H9 (cell line): ENCODE measurements at regions not wholly inside any gene's neighbourhood (a gene's known extent, or its start where the extent isn't known, plus 50 kb on each side); places are given as distances from the start of the nearest gene placed in this dataset.

Source experiments
- DNase-seq: peaks from one replicate; pipeline ENCODE4 v3.0.0-alpha.2; 2017
- H2AFZ ChIP-seq: one replicate; pipeline ENCODE4 v1.6.1; 2013; ENCODE audit warnings: mild to moderate bottlenecking, low read length, control low read depth, moderate library complexity
- H2AK5ac ChIP-seq: 2 replicates; pipeline ENCODE4 v1.6.1; 2013; ENCODE audit warnings: low read length, control low read depth, mixed read lengths; ENCODE audit not compliant: insufficient read length
- H2BK120ac ChIP-seq: one replicate; pipeline ENCODE4 v1.6.1; 2013; ENCODE audit warnings: low read depth, mild to moderate bottlenecking, low read length, control low read depth, inconsistent platforms; ENCODE audit not compliant: poor library complexity, severe bottlenecking
- H2BK12ac ChIP-seq: 2 replicates; pipeline ENCODE4 v1.6.1; 2013; ENCODE audit warnings: low read length, control low read depth, mixed read lengths, low read depth; ENCODE audit not compliant: insufficient read length
- H2BK15ac ChIP-seq: 2 replicates; pipeline ENCODE4 v1.6.1; 2013; ENCODE audit warnings: low read depth, low read length, control low read depth
- H2BK20ac ChIP-seq: one replicate; pipeline ENCODE4 v1.6.1; 2013; ENCODE audit warnings: low read depth, mild to moderate bottlenecking, low read length, control low read depth, inconsistent platforms; ENCODE audit not compliant: poor library complexity, severe bottlenecking
- H2BK5ac ChIP-seq: 2 replicates; pipeline ENCODE4 v1.6.1; 2013; ENCODE audit warnings: low read length, control low read depth, mixed read lengths; ENCODE audit not compliant: insufficient read length
- H3K14ac ChIP-seq: 2 replicates; pipeline ENCODE4 v1.6.1; 2013; ENCODE audit warnings: low read length, control low read depth; ENCODE audit not compliant: insufficient read depth
- H3K18ac ChIP-seq: 2 replicates; pipeline ENCODE4 v1.6.1; 2013; ENCODE audit warnings: low read depth, mild to moderate bottlenecking, mixed read lengths, low read length, control low read depth; ENCODE audit not compliant: insufficient read length
- H3K23ac ChIP-seq: 2 replicates; pipeline ENCODE4 v1.6.1; 2013; ENCODE audit warnings: low read length, control low read depth, mixed read lengths, low read depth; ENCODE audit not compliant: insufficient read length
- H3K23me2 ChIP-seq: 2 replicates; pipeline ENCODE4 v1.6.1; 2013; ENCODE audit warnings: low read depth, mild to moderate bottlenecking, mixed read lengths, low read length, control low read depth; ENCODE audit not compliant: insufficient read length, poor library complexity, severe bottlenecking
- H3K27ac ChIP-seq: 2 replicates; pipeline ENCODE4 v1.5.1; 2013; ENCODE audit warnings: low read length, control low read depth, mixed read lengths, low read depth; ENCODE audit not compliant: insufficient read length
- H3K27me3 ChIP-seq: 2 replicates; pipeline ENCODE4 v1.6.1; 2013; ENCODE audit warnings: low read length, control low read depth, inconsistent platforms; ENCODE audit not compliant: insufficient read depth
- H3K4ac ChIP-seq: 2 replicates; pipeline ENCODE4 v1.6.1; 2013; ENCODE audit warnings: low read depth, mild to moderate bottlenecking, control low read depth, inconsistent platforms, low read length, moderate library complexity
- H3K4me1 ChIP-seq: 2 replicates; pipeline ENCODE4 v1.6.1; 2013; ENCODE audit warnings: low read length, control low read depth, inconsistent platforms; ENCODE audit not compliant: insufficient read depth
- H3K4me2 ChIP-seq: 2 replicates; pipeline ENCODE4 v1.6.1; 2013; ENCODE audit warnings: low read length, control low read depth, mixed read lengths; ENCODE audit not compliant: insufficient read length, insufficient read depth
- H3K56ac ChIP-seq: 2 replicates; pipeline ENCODE4 v1.6.1; 2013; ENCODE audit warnings: low read depth, mild to moderate bottlenecking, mixed read lengths, low read length, control low read depth; ENCODE audit not compliant: insufficient read length
- H3K79me1 ChIP-seq: 2 replicates; pipeline ENCODE4 v1.6.1; 2013; ENCODE audit warnings: low read depth, mild to moderate bottlenecking, moderate library complexity, low read length, control low read depth, inconsistent platforms; ENCODE audit not compliant: insufficient read depth, poor library complexity, severe bottlenecking
- H3K79me2 ChIP-seq: 2 replicates; pipeline ENCODE4 v1.6.1; 2013; ENCODE audit warnings: low read length, control low read depth, inconsistent platforms; ENCODE audit not compliant: insufficient read depth
- H3K9ac ChIP-seq: 2 replicates; pipeline ENCODE4 v1.6.1; 2013; ENCODE audit warnings: low read length, control low read depth, mixed read lengths; ENCODE audit not compliant: insufficient read length; ENCODE audit errors: extremely low read depth
- H3K9me3 ChIP-seq: one replicate; pipeline ENCODE4 v1.6.1; 2013; ENCODE audit warnings: low read depth, low read length, inconsistent platforms; ENCODE audit not compliant: control insufficient read depth
- H3T11ph ChIP-seq: one replicate; pipeline ENCODE4 v1.6.1; 2013; ENCODE audit warnings: mild to moderate bottlenecking, low read length, control low read depth, inconsistent platforms
- H4K20me1 ChIP-seq: one replicate; pipeline ENCODE4 v1.6.1; 2013; ENCODE audit not compliant: control insufficient read depth, insufficient read length, insufficient read depth
- H4K5ac ChIP-seq: 2 replicates; pipeline ENCODE4 v1.6.1; 2013; ENCODE audit warnings: low read depth, mild to moderate bottlenecking, mixed read lengths, low read length, control low read depth; ENCODE audit not compliant: insufficient read length
- H4K8ac ChIP-seq: replicated peaks from 2 replicates; pipeline ENCODE4 v1.6.1; 2013; ENCODE audit warnings: low read length, control low read depth, mixed read lengths, low read depth; ENCODE audit not compliant: insufficient read length
- H4K91ac ChIP-seq: 2 replicates; pipeline ENCODE4 v1.6.1; 2013; ENCODE audit warnings: low read depth, mild to moderate bottlenecking, moderate library complexity, mixed read lengths, low read length, control low read depth; ENCODE audit not compliant: insufficient read length
- H3K27ac Mint-ChIP-seq, 3 experiments: 2 replicates in 2 of 3; 3 replicates in 1 of 3; pipeline ENCODE4 v1.8.0; 2020 to 2021; ENCODE audit warnings: mixed read lengths in 3 of 3, mild to moderate bottlenecking in 1 of 3, moderate library complexity in 1 of 3
- H3K27me3 Mint-ChIP-seq: 2 replicates; pipeline ENCODE4 v1.8.0; 2021; ENCODE audit warnings: low read depth, mild to moderate bottlenecking, moderate library complexity, mixed read lengths
- H3K36me3 Mint-ChIP-seq, 3 experiments: 2 replicates in 2 of 3; 3 replicates in 1 of 3; pipeline ENCODE4 v1.8.0; 2020 to 2021; ENCODE audit warnings: low read depth in 3 of 3, mixed read lengths in 3 of 3; ENCODE audit not compliant: insufficient read depth in 1 of 3
- H3K4me1 Mint-ChIP-seq, 2 experiments: 2 replicates each; pipeline ENCODE4 v1.8.0; 2020; ENCODE audit warnings: mixed read lengths in 2 of 2
- H3K4me3 Mint-ChIP-seq, 2 experiments: 2 replicates in 1 of 2; 3 replicates in 1 of 2; pipeline ENCODE4 v1.8.0; 2020 to 2021; ENCODE audit warnings: mild to moderate bottlenecking in 2 of 2, mixed read lengths in 2 of 2, moderate library complexity in 1 of 2
- H3K9me3 Mint-ChIP-seq, 2 experiments: 2 replicates in 1 of 2; 3 replicates in 1 of 2; pipeline ENCODE4 v1.8.0; 2020; ENCODE audit warnings: mild to moderate bottlenecking in 2 of 2, mixed read lengths in 2 of 2, moderate library complexity in 1 of 2
- CTCF ChIP-seq: fragments of 200-600 bp; sonication (generic); conservative IDR thresholded peaks from 3 replicates; pipeline ENCODE4 v1.8.0; 2021; ENCODE audit warnings: antibody characterized with exemption, mild to moderate bottlenecking
- WGBS: extraction: QIAGEN DNeasy Blood & Tissue Kit; methylation state at CpG from one replicate; pipeline ENCODE4 v1.1.7; 2013; ENCODE audit warnings: missing lambda C conversion rate, low lambda C conversion rate, mixed read lengths; ENCODE audit not compliant: insufficient read length; ENCODE audit errors: extremely low coverage; 5-methylcytosine and 5-hydroxymethylcytosine counted together

GRCh38 chr2:3037196-3038194 lies 340.1 kb downstream of the EIPR1 start:
- no peaks in the 10 kb centered on the region; a peak in 1 of 7 replicates for H3K36me3 Mint-ChIP-seq
- no peak for DNase-seq
- no peak overlapping the region for H2BK15ac ChIP-seq
- no peak overlapping the region for H3K4me2 ChIP-seq
- H4K8ac ChIP-seq, result no peak overlapping the region
- no peak overlapping the region for H3K9ac ChIP-seq
- no peak overlapping the region for H4K91ac ChIP-seq
- H2BK5ac ChIP-seq, result no peak overlapping the region
- H3K23me2 ChIP-seq, result no peaks in the 10 kb centered on the region
- no peak overlapping the region for H4K5ac ChIP-seq
- no CpG with 5 or more reads among the region's 29 CpGs for WGBS
- H3K56ac ChIP-seq, result no peak overlapping the region
- H3K18ac ChIP-seq, result no peak overlapping the region
- no peak overlapping the region for H3K27ac Mint-ChIP-seq
- H3K79me2 ChIP-seq, result no peaks in the 10 kb centered on the region
- H3T11ph ChIP-seq, result no peak overlapping the region
- no peak for TF ChIP-seq CTCF
- no peak overlapping the region for H2AK5ac ChIP-seq
- peaks cover 0 to 4% of the 10 kb centered on the region in 2 experiments; a peak in 2 of 4 replicates for H3K4me1 Mint-ChIP-seq
- H2BK12ac ChIP-seq, result no peak overlapping the region
- H3K4me3 Mint-ChIP-seq, result no peak overlapping the region
- H3K27me3 Mint-ChIP-seq, result peaks cover 4% of the 10 kb centered on the region
- H3K14ac ChIP-seq, result no peak overlapping the region
- H2BK20ac ChIP-seq, result no peak overlapping the region
- no peaks in the 10 kb centered on the region for H3K4me1 ChIP-seq
- no peaks in the 10 kb centered on the region; a peak in 1 of 5 replicates for H3K9me3 Mint-ChIP-seq
- H3K79me1 ChIP-seq, result no peaks in the 10 kb centered on the region
- H3K4ac ChIP-seq, result no peak overlapping the region
- H3K27me3 ChIP-seq, result no peaks in the 10 kb centered on the region
- no peaks in the 10 kb centered on the region for H4K20me1 ChIP-seq
- H3K27ac ChIP-seq, result no peak overlapping the region
- no peak overlapping the region for H3K23ac ChIP-seq
- no peaks in the 10 kb centered on the region for H3K9me3 ChIP-seq
- H2AFZ ChIP-seq, result no peak overlapping the region
- no peak overlapping the region for H2BK120ac ChIP-seq
